ENCODE measurements at regions not wholly inside any gene's neighbourhood (a gene's known extent, or its start where the extent isn't known, plus 50 kb on each side); places are given as distances from the start of the nearest gene placed in this dataset.

DNA sequence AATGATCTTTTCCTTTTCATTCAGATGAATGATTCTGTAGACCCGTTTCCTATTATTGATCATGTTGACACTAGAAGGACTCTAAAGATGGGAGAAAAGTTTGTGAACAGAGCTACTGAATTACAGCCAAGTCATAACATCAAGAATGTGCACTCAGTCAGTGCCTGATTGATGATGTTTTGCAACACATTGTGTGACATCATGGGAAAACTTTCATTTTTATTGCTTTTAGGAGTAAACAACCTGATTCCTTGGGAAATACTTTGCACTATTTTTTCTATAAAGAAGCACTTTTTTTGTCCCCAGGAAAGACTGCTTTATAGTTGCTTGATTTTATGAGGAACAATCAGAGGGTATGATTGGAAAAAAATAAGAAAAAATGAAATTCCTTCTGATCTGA lies 383.8 kb upstream of the JAG1 start:
- no peak for TF ChIP-seq CTCF (conservative IDR thresholded peaks at IDR 0.05; ENCODE audit: low read depth, low read length)
- TF ChIP-seq MXI1 (IDR thresholded peaks at IDR 0.05; ENCODE audit: borderline replicate concordance, low read depth, low read length) = no peak
- no peak for TF ChIP-seq POLR2A (IDR thresholded peaks at IDR 0.05; ENCODE audit: low read depth, low read length)
